Neural crest cell (in vitro differentiated cells): ENCODE measurements at regions not wholly inside any gene's neighbourhood (a gene's known extent, or its start where the extent isn't known, plus 50 kb on each side); places are given as distances from the start of the nearest gene placed in this dataset.

Experiments used
- DNase-seq: peaks from one replicate; pipeline ENCODE4 v3.0.0; 2021; ENCODE audit warnings: low read depth, mixed read lengths, low spot score
- H3K27ac Mint-ChIP-seq: one replicate; pipeline ENCODE4 v1.8.0; 2021; ENCODE audit warnings: mild to moderate bottlenecking, mixed read lengths; ENCODE audit not compliant: unreplicated experiment
- H3K27me3 Mint-ChIP-seq: 2 replicates; pipeline ENCODE4 v1.8.0; 2021; ENCODE audit warnings: low read depth, mild to moderate bottlenecking, mixed read lengths
- H3K36me3 Mint-ChIP-seq: 2 replicates; pipeline ENCODE4 v1.8.0; 2021; ENCODE audit warnings: low read depth, mild to moderate bottlenecking, mixed read lengths
- H3K4me1 Mint-ChIP-seq: 2 replicates; pipeline ENCODE4 v1.8.0; 2021; ENCODE audit warnings: mixed read lengths
- H3K4me3 Mint-ChIP-seq: one replicate; pipeline ENCODE4 v1.8.0; 2021; ENCODE audit warnings: mild to moderate bottlenecking, mixed read lengths
- H3K9me3 Mint-ChIP-seq: 2 replicates; pipeline ENCODE4 v1.8.0; 2021; ENCODE audit warnings: mixed read lengths
- CTCF ChIP-seq: fragments of 200-600 bp; sonication (generic); conservative IDR thresholded peaks from 2 replicates; pipeline ENCODE4 v1.5.0; 2021; ENCODE audit warnings: antibody characterized with exemption, mild to moderate bottlenecking

DNA sequence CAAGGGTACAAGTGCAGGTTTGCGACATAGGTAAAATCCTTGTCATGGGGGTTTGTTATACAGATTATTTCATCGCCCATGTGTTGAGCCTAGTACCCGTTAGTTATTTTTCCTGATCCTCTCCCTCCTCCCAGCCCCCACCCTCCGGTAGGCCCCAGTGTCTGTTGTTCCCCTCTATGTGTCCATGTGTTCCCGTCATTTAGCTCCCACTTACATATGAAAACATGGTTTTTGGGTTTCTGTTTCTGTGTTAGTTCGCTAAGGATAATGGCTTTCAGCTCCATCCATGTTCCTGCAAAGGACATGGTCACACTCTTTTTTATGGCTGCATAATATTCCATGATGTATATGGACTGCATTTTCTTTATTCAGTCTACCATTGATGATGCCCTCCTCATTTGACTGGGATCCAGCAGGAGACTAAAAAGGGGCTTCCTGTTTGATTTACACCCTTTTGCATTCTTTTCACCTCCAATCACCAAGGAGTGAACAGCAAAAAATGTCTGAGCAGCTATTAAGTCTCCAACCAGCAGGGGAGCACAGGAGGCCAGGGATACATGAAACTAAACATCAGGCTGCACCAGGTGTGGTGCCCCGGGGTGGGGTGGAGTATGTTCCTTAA, 188.2 kb downstream of the SKIDA1 start:
- peaks cover 12% of the 10 kb centered on the region for H3K4me1 Mint-ChIP-seq
- peak; percentile 20 for TF ChIP-seq CTCF
- peaks cover 5% of the 10 kb centered on the region for H3K9me3 Mint-ChIP-seq
- no peaks in the 10 kb centered on the region for H3K36me3 Mint-ChIP-seq
- H3K27ac Mint-ChIP-seq, result peak overlapping the region; percentile 43
- H3K27me3 Mint-ChIP-seq, result no peaks in the 10 kb centered on the region
- DNase-seq, result no peak
- no peak overlapping the region for H3K4me3 Mint-ChIP-seq

GRCh38 chr10:21336476-21337170, 188.9 kb downstream of the SKIDA1 start:
- Mint-ChIP-seq H3K4me1 (peaks cover 12% of the 10 kb centered on the region), H3K36me3 (no peaks in the 10 kb centered on the region), H3K4me3 (no peak overlapping the region), H3K9me3 (peaks cover 5% of the 10 kb centered on the region), H3K27me3 (no peaks in the 10 kb centered on the region), H3K27ac (peak overlapping the region; percentile 78)
- TF ChIP-seq CTCF, result peak; percentile 18
- DNase-seq, result no peak

GRCh38 chr10:21334891-21335696, 190.4 kb downstream of the SKIDA1 start:
- Mint-ChIP-seq H3K4me3 (no peak overlapping the region), H3K4me1 (peaks cover 12% of the 10 kb centered on the region), H3K36me3 (no peaks in the 10 kb centered on the region), H3K27me3 (no peaks in the 10 kb centered on the region), H3K27ac (peak overlapping the region; percentile 27), H3K9me3 (peaks cover 3% of the 10 kb centered on the region)
- TF ChIP-seq CTCF, result no peak
- DNase-seq, result no peak

DNA sequence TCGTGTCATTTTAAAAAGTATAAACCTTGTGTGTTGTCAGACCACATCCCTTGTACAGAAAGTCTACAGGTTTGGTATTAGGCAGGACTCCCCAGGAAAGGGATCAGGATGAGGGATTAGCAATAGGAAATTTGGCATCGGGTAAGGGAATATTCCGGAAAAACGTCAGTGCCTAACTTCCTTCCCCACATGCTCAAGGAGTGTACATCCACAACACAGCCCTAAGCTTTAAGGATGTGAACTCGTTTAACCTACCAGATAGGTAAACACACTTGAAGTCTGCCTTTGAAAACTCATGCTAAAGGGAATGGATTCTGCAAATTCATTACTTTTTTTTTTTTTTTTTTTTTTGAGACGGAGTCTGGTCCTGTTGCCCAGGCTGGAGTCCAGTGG, 194.9 kb downstream of the SKIDA1 start:
- no peaks in the 10 kb centered on the region for H3K9me3 Mint-ChIP-seq
- H3K4me1 Mint-ChIP-seq, result peaks cover 15% of the 10 kb centered on the region
- no peak for DNase-seq
- no peaks in the 10 kb centered on the region for H3K36me3 Mint-ChIP-seq
- no peak overlapping the region for H3K27ac Mint-ChIP-seq
- no peak for TF ChIP-seq CTCF
- no peaks in the 10 kb centered on the region for H3K27me3 Mint-ChIP-seq
- H3K4me3 Mint-ChIP-seq, result no peak overlapping the region

GRCh38 chr10:21329995-21330627, 195.4 kb downstream of the SKIDA1 start:
- H3K36me3 Mint-ChIP-seq, result no peaks in the 10 kb centered on the region
- no peaks in the 10 kb centered on the region for H3K27me3 Mint-ChIP-seq
- TF ChIP-seq CTCF, result no peak
- no peak for DNase-seq
- no peak overlapping the region for H3K4me3 Mint-ChIP-seq
- H3K4me1 Mint-ChIP-seq, result peaks cover 15% of the 10 kb centered on the region
- H3K27ac Mint-ChIP-seq, result no peak overlapping the region
- no peaks in the 10 kb centered on the region for H3K9me3 Mint-ChIP-seq
